Right renal cortex interstitium (tissue), 3 donors: ENCODE measurements at regions not wholly inside any gene's neighbourhood (a gene's known extent, or its start where the extent isn't known, plus 50 kb on each side); places are given as distances from the start of the nearest gene placed in this dataset.

ENCODE experiments used
- DNase-seq, 3 donors: peaks; one replicate each; pipeline ENCODE4 v3.0.0-alpha.2; 2013; ENCODE audit warnings: low read depth in 3 of 3, low spot score in 2 of 3

DNA sequence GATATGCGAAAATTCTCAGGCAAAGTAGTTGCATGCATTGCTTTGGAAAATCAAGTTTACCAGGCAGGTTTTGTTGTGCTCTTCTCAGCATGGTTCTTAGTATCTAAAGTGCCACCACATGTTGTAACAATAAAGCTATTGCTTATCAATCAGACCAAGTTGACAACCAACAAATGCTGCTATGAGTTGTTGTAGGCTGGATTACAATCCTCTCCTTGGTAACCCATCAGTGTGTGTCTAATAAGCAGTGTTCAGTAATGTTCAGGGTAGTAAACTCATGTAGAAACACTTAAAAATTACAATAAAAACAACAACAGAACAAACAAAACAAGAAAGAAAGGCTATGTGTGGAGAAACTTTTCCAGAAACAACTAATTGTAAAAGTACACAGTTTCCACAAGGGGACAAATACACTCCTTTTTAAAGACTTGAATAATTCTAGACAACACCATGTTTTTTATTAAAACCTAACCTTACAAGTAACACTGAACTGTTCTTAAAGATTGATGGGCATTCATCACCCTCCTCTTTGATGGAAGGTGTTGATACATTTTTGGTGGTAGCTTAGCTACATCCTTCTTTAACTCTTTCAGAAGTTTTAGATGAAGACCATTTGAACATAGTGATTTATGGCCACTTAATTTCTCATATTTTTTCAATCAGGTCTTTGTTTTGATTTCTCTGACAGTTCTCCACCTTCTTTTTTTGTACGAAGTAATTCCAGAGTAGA lies 370.9 kb upstream of the SEMA3A start:
- DNase-seq = no peak

DNA sequence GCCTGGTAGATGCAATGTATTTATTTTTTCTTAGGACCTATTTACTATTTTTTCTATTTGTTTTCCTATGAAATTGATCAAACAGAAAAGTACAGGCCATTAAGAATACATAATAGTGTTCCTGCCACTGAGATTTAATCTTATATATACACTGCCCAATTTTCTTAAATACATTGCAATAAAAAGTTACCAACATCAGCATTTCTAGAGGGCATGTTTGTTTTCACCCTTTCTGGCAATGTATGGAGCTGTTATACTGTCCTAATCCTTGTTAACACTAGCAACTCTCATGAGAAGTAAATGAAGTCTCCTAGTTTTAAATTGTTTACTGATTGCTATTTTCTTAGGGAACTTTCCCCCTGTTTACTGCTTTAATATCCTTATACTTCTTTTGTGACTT lies 359.1 kb upstream of the SEMA3A start:
- no peak for DNase-seq

DNA sequence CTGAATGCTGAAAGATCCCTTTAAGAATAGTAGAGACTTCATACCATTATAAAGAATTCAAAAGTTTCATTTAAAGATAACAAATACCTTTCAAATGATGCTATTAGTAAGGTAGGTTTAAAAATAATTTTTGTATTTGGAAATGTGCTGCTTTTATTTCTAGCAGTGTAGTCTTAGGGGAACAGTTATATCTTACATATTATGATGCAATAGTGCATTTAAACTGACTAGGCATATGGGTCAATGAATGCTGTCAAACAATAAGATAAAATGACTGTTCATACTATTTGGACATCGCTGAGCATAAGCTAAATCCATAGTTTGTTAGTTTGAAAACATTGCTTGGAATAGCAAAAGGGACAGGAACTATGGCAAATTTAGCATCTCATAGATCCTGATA lies 354.8 kb upstream of the SEMA3A start:
- DNase-seq = no peak

DNA sequence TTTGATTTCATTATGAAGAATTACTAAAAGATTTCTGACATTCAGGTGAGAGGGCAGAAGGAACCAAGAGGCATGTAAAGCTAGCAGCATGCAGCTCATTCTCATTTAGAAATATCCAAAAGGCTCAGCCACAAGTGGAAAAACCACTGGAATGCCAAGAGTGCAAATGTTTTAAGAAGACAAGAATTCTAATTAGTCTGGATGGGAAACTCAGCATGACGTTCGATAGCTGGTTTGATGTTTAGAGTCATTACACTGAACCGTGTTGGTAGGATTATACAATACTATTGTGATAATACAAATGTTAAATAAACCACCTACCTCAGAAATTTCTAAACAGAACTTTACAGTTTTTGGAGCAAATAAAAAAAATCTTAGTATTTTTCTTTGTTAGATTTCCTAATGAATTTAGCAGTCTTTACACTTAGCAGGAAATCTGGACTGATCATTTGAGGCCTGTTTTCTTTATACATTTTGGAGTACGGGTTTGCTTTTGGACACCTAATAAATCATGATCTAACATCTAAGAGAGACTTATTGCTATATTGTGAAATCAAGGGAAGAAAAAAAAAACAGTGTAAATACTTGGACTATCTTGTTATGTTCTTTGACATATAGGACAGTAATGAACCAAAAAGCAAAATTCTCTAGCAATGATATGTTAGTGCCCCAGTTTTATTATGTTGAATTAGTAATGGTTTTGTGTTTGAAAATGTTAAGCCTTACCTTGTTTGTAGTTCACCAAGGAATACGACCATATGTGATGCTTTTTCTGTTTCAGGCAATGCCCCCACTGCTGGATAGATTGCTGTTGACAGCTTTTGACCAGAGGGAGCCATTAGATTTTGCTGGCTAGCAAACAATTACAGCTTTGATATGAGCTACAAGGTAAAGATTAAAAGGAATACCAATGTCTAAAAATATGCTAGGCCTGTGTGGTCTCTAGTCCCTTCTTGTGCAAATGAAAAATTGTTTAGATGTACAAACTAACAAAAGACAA lies 354.1 kb upstream of the SEMA3A start:
- DNase-seq = no peak

DNA sequence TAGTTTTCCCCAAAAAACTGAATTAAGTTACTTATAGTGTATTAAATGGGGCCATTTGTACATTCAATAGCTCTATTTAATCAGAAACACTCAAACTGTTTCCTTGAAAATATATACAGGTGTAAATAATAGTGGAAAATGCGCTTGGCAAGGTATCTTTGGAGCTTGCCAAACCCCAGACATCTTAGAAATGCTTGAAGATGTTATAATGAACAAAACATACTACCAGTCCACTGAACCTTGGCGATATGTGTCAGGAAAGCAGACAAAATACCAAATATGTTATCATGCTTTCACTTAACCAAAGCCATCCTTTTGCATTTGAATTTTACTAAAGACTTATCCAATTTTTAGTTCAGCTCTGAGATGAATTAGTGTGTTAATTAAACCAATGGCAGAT lies 352.7 kb upstream of the SEMA3A start:
- no peak for DNase-seq

DNA sequence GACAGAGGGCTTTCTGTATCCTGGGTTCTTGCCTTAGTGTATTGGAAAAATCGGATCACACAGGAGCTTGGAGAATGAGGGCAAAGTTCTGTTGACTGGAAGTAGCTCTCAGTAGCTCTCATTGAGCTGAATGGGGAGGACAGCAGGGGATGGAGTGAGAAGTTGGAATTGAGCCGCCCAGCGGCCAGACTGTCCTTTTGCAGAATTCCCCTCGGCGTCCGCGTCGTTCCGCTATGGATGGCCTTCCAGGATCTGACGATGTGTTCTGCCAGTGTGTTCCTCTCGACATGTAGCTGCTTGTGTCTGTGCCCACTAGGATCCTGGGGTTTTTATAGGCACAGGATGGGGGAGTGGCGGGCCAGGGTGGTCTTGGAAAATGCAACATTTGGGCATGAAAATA lies 351.8 kb upstream of the SEMA3A start:
- DNase-seq = no peak

DNA sequence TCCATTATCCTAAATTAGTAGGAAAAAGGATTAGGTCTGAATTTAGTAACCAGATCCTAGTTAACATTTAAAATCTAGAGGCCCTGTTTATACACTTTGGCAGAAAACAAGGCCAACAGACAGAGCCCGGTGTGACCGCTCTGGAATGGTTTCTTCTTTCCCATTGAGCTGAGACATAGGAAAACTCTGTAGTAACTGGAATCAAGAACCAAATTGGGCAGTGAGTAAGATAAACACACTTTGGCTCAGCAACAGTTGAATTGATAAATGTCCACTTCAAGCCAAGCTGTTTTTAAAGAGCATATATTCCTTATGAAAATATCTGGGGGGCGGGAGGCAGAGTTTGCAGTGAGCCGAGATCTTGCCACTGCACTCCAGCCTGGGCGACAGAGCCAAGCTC lies 343.7 kb upstream of the SEMA3A start:
- no peak for DNase-seq

DNA sequence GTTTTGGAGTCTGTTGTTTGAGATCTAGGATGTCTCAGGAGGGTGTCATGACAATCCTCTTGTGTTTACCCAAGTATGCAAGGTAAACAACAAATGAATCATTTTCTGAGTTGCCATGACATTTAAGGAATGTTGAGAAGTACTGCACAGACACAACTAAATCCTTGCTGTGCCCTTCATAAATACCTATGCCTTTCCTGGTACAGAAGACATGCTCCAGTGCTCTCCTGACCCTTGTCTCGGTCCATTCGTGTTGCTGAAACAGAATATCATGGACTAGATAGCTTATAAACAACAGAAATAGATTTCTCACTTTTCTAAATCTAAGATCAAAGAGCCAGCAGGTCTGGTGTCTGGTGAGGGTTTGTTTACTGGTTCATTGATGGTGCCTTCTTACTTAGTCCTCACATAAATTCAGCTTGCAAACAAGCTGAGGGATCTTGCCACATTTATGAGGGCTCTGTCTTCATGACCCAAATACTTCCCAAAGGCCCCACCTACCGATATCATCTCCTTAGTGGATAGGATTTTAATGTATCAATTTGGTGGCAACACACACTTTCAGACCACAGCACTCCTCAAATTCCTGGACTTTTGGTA lies 341.8 kb upstream of the SEMA3A start:
- no peak for DNase-seq

DNA sequence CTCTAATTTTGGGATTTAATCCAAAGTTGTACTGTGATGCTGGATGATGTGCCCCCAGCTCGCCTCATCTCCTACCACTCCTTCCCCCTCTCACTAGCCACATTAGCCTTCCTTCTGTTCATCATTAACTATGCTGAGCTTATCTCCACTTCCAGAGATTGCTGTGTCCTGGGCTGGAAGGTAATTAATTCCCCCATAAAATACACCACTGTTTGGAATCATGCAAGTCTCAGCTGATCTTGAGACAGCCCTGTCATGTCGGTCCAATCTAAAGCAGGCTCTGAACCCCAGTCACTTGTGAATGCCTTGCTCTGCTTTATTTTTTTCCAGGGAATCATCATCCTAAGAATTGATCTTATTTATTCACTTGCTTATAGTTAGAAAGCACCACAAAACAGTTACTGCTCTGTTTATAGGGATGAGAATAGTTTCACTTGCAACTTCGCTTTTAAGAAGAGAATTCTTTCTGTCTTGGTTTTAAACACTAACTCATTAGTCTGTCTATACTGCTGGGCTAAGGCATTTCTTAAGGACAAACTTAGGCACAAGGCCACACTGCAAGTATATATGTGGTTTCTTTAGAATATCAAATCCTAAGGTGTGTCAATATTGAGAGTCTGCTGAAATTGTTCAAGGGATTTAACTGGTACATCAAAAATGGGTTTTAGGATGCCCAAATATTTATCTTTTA lies 341.1 kb upstream of the SEMA3A start:
- no peak for DNase-seq

DNA sequence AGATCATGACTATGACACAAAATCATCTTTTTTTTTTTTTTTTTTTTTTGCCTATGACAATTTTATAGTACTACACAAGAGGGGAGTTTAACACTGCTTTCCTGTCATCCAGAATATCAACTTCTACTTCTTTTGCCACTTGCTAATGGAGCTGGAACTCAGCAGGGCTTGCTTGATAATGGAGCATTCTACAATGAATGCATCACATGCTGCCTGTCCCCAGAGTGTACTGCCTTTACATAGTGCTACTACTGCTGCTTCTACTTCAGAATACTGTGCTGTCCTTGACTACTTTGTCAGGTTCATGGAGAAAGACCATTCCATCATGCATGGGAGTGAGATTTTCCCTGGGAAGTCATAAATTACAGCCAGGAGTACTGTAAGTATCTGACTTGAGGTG lies 338.6 kb upstream of the SEMA3A start:
- no peak for DNase-seq

DNA sequence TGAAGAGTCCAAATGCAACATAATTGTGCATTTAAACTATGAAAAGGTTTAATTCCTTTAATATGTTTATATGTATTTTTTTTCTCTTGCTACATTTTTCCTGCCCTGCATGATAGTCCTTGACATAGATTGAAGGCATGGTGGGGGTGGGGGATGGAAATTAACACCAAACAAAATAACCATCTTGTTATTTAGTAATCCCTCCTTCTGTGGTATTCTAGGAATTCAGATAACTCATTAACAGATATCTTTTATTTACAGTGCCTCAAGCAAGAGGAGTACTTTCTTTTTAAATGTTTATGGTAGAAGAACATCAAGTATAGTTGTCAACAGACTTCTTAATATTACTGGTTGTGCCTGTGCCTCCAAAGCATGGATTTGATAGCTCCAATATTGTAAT lies 337.6 kb upstream of the SEMA3A start:
- DNase-seq = no peak

DNA sequence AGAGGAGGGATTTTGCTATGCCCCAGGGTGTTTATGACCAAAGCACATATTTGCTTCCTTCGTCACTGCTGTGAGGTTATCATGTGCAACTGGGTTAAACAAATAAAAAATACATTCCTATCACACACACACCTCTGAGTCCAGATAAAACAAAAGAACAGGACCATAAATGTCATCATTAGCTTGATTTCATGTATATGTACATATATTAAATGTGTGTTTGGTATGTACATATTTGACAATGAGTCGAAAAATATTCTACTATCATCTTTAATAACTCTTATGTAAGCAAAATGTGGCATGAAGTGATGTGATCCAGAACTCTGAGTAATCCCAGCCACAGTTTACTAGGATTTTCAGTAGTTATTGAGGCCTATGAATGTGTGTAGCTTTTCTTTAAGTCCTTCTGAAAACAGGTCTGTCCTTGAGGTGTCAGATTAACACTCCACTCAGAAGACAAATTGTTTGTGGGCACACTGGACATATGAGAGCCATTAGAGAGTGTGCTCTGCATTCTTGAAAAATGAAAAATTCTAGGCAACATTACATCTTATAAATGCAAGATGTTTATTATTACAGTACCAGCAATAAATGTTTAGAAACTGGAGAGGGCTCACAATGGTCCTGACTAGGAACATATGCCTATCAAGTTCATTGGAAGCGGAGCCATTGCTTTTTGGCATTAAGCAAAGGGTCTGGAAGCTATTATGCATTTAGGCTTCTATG lies 335.1 kb upstream of the SEMA3A start:
- no peak for DNase-seq

DNA sequence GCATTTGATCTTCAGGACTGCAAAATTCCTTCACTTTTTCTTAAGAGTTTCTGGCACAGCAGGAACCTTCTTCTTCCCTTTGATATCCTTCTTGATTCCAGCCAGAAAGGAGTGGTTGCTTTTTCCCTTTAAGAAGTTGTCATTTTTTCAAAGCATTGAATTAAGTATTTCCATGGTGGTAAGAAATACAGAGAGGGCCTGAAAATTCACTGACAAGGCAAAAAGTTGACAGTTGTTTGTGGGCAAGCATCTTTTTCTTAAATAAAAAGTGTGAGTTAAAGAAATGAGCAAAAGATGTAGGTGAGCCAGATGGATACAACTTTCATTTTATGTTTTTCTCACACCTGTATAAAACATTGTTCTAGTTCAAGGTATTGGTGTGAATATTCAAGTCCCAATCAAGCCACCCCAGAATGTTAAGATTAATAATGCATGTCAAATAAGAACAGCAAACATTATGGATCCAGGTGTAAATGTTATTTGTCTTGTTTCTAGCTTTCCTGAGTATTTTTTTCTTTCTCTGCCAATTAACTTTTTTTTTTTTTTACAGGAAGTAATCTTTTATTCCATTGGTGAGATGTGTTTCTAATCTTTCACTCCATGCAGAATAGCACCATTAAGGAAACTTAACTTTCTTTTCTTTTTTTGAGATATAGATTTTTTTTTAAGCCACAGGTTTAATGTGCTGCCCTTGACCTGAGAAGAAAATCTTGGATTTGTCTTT lies 334.3 kb upstream of the SEMA3A start:
- no peak for DNase-seq

DNA sequence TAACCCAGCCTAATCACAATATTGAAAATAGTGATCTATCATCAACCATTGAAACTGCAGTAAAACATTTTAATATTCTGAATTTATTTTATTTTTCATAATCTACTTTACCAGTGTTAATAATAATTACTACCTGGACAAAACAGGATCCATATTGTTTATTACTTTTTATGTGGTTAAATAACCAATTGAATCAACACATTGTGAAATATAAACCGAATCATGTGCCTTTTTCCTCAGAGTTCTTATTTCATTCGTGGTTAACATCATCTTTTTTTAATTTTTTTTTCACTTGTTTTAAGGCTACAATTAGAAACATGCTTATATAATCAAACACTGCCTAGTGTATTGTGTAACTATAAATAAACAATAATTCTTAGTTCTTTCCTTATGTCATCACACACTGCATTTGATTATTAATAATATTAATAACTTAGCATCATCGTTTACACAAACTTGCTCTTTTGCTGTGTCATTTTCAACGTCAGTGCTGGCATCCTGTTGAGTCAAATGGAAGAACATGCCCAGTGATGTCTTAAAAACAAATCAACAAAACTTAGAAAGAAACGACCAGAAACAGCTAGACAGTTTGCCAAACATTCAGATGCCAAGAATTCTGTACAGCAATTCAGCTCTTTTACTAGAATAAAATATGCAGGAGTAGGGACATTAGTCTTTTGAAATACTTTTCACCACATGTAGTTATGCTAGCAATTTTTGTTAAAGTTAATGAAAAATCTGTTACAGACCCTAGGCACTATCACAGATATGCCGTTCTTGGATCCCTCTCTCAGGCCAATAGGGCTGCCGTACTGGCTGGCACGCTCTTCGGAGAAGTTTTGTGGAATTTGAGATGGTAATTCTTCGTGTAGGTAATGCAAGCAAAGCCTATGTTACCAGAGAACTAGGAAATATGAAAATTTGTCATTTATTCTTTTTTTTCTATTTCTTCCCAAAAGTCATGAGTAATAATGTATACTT lies 330.4 kb upstream of the SEMA3A start:
- DNase-seq = no peak

DNA sequence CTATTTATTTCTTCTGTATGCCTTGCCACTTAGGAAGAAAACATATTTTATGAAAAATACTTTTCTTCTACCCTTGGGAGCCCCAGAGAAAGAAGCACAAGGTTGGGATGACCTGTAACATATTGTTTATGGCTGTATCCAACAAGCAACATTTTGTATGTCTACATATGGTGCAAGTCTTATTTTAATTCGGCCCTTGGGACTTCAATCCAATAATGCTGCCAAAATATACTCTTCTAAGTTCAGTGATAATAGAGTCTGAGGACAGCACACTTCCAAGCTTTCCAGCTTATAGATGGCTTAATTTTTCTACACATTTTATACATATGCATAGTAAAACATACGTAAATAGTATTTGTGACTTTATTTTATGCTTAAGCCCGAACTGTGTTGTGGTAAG lies 318.5 kb upstream of the SEMA3A start:
- DNase-seq = peak in 1 of 3 donors; percentile 15

DNA sequence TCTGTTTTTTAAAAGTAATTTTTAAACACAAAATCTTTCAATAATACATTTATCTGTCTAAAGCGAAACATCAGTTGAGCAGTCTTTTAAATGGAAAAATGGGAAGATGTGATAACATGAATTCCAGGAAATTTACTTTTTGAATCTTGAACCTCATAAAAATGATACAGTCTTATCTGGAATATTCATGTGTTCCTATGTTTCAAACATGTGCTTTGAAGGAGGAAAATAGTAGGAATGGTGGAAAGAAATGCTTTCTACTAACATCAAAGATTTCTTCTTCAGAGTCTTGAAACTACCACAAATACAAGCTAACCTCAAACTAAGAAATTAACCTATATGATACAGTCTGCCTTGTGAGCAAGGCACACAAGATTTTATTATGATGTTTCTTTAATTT lies 317.5 kb upstream of the SEMA3A start:
- no peak for DNase-seq

DNA sequence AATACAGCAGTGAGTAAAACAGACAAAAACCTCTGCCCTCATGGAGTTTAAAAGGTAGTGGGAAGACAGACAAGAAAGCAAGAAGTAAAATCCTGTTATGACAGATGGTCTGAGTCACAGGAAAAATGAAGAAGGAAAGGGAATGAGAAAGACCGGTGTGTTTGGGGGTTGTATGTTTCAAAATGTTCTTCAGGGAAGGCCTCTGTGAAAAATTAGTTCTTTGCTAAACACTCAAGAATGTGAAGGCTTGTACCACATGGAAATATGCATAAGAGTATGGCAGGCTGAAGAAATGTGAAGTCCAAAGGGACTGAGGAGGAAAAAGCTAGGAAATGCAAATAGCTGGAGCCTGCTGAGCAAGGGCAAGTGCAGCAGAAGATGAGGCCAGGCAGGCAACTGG lies 315.9 kb upstream of the SEMA3A start:
- DNase-seq = no peak

DNA sequence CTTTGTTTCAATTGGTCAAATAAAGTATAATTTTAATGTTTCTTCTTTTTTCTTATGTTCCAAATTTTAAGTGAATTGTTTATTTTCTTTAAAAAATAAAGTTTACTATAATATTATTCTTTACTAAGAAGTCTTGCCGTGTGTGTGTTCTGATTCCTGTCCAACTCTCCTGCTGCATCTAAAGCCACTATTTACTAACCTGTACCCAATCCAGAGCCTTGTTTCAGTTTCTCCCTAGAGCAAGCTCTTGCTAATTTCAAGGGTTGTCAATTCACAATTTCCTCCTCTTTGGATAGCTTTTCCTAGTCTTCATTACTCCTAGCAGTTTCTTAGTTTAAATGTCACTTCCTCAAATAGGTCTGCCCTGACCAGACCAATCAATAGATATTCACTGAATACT lies 314.9 kb upstream of the SEMA3A start:
- no peak for DNase-seq

DNA sequence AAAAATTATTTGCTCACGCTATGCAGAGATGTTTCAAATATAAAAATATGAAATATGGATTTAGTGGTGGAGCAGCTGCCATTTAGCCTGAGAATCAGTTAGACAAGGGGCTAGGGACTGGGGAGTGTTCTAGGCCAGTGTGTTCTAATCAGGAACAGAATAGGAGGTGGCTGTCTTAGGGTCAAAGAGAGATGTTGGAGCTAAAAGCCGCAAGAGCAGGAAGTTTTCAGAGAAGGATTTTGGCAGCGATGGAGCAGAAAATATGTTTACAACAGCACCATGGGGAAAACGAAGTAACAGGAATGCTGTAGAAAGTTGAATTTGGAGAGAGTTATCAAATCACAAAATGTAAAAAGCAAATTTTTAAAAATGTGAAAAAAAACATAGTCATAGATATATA lies 314.0 kb upstream of the SEMA3A start:
- DNase-seq = no peak
